NCI-H1436 treated with DMSO at 0.1 percent for 48 hours (cell line): ENCODE measurements at regions not wholly inside any gene's neighbourhood (a gene's known extent, or its start where the extent isn't known, plus 50 kb on each side); places are given as distances from the start of the nearest gene placed in this dataset.

ENCODE experiments used
- DNase-seq: peaks from one replicate; lab custom pipeline; 2025; lab: John Stamatoyannopoulos, UW

DNA sequence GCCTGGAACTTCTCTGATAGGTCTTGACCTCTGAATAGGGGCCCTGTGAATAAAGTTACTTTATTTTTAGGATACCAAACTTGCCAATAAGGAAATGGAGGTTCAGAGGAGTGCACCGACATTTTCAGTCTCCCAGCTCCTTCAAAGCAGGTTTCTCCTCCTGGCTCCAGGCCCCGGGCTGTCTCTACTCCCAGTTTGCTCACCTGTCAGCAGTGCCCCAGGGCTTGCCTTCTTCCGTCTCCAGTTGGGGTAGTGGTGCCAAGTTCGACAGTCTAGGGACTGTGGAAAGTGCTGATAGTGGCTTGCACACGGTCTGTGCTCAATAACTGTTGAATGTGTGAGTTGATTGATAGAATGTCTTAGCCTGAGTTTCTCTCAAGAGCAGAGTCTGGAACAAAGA, 149.2 kb downstream of the ACTL8 start:
- DNase-seq, result no peak

- DNase-seq, result no peak
Measured at GRCh38 chr1:17907999-17908398, 152.9 kb downstream of the ACTL8 start.

GRCh38 chr1:17908945-17909344, 153.8 kb downstream of the ACTL8 start:
- DNase-seq, result no peak

DNA sequence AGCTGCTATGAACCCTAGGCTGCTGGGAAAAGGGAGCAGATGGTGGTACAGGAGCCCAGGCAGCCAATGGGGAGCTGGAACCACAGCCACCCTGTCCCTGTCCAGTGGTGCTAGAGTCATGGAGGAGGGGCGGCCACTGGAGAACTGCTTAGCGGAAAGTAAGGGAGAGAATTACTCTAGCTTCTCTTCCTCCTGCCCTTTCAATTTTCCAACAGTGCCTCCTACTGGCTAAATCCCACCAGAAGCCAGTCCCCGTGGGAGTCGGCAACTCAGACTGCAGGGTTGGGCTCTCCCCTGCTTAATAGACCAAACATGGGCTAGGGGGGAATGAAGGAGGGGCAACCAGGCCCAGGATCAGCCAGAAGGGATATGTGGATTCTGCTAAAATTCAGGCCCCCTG, 154.5 kb downstream of the ACTL8 start:
- DNase-seq, result no peak

DNA sequence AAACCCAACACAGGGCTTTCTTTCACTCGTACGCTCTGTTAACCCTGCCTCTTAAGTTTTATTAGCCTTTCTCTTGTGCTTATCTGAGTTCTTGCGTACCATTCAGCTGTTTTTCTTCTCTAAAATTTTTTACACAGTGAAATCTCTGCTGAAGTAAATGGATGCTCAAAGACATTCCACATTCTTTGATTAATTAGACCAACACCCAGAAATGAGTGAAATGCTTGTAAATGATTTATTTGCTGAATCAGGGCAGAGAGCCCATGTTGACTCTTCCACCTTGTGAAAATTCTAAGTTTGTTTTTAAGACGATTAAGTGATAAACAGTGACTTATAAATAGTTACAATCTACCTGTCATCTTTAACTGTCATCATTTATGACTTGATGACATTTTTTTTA, 156.7 kb downstream of the ACTL8 start:
- no peak for DNase-seq

GRCh38 chr1:17912491-17912890, 157.4 kb downstream of the ACTL8 start:
- DNase-seq, result no peak

DNA sequence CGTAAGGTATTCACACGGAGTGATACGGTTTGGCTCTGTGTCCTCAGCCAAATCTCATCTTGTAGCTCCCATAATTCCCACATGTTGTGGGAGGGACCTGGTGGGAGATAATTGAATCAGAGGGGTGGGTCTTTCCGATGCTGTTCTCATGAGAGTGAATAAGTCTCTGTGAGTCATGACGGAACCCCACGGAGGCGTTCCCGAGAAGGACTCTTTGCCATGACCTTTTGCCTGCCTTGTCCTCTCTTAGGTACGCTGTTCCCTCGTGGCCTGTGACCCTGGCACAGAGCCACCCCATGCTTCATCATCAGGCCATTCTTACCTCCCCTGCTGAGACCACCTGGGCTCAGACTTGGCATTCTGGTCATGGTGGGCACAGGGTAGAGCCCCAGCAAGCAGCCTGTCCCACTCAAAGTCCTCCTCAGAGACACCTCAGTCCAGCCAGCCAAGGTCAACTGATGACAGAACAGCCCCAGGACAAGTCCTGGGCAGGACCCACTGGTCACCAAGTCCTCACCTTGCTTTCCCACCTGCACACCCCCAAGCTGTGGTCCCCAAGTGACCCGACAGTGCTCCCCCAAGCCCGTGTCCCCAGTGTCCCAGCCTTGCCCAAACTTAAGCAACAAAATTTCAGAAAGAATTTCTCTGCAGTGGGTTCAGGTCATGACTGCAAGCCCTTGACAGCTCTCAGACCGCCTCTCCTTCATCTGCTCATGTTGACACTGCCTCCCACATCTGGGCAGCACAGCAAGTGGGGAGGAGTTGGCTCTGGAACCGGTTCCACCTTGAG, 158.4 kb downstream of the ACTL8 start:
- DNase-seq, result no peak

GRCh38 chr1:17914131-17914530, 159.0 kb downstream of the ACTL8 start:
- DNase-seq, result no peak

- no peak for DNase-seq
Measured at GRCh38 chr1:17914987-17915386, 159.9 kb downstream of the ACTL8 start.

GRCh38 chr1:17915511-17916197, 160.5 kb downstream of the ACTL8 start:
- DNase-seq, result no peak

DNA sequence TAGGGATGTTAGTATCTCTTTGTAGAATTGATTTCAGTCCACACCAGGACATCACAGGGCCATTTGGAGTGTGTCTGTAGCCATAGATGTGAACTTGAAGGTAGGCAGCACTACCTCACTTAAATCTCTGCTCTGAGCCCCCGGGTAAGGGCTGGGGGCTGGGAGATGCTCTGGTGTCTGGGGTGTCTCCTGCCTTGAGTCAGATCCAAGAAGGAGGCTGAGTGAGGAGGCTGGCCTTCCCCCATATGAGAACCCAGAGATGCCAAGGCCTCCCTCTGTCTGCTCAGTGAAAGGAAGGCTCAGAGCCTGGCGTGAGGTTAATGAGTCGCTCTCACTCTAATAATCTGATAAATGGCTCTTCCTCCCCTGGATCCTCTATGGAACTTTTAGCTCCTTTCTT, 161.6 kb downstream of the ACTL8 start:
- DNase-seq, result no peak

DNA sequence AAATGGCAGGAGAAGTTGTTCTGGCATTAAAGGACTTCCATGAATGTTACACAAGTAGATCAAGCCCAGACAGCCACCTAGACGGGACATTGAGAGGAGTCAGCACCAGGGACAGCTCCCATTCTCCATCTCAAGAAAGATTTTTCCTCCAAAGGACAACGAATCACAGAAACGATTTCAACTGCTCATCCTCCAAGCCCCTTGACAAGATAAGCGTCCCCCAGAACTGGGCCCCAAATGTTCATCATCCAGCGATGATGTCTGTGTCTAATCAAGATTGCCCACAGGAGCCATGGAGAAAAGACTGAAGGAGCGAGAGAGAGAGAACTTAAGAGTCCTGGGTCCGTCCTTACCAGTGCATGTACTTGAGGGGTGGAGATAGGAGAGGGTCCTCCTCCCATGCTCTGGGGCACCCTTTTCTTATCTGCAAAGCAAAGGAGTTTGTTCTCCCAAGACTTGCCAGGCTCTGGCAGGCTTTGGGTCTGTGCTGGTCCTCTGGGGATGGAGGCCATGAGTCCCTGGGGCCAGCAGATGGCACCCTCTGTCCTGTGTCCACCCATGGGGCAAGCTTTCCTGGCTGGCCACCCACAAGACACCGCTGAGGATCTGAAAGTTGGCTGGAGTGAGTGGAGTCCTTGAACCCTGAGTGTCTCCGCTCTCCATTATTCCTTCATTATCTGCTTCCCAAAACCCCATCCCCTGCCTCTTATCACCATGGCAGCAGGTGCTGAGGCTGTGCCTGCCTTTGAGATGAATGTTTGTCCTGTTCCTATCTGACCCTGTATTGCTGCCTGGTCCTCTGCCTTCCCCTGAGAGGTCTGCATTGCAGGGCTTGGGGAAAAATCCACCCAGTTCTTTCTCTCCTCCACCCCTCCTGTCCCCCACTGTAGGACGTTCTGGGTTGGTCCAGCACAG, 164.6 kb downstream of the ACTL8 start:
- no peak for DNase-seq

- DNase-seq, result no peak
Measured at GRCh38 chr1:17920881-17921640, 165.9 kb downstream of the ACTL8 start.

GRCh38 chr1:17922833-17923232, 167.7 kb downstream of the ACTL8 start:
- DNase-seq, result peak; percentile 49

GRCh38 chr1:17923666-17924065, 168.5 kb downstream of the ACTL8 start:
- no peak for DNase-seq

- no peak for DNase-seq
Measured at GRCh38 chr1:17924578-17924977, 169.4 kb downstream of the ACTL8 start.

DNA sequence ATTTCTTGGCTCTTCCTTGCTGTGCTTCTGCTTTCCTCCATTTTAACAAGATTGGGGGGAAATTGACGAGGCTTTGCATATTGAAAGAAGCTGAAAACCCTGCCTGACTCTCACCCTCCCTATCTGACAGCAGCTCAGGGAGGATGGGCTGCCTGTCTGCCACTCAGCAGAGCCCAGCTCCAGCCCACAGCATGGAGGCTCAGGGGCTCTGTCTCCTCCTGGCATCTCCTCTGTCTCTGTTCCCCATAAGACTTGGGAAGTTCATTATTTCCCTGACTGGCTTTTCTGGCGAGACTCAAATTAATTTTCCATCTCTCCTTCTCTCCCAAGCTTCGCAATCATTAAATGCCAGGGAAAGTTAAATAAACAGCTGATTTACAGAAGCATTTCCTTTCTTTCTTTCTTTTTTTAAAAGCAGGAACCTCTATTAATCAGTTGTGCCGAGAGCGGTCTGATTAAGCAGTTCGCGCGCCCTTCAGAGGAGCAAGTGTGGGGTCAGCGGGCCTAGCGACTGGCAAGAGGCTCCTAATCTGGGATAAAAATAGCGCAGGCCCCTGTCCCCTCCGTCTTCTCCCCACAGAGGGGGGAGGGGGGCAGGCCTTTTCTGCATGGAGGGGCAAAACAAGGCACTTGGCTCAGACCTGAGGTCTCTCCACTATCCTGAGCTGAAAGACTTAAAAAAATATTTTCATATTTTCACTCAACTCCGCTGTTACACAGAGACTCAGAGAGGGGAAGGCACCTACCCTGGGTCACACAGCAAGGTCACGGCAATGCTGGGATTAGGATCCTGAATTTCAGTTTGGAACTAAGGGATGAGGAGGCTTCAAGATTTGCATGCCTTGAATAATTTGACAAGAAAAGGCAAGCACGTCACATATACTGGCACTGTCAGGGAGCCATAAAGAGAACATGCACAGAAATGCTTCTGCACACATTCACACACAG, 170.4 kb downstream of the ACTL8 start:
- DNase-seq, result no peak

- DNase-seq, result peak; percentile 73
Measured at GRCh38 chr1:17926906-17927305, 171.8 kb downstream of the ACTL8 start.

GRCh38 chr1:17927952-17928351, 172.8 kb downstream of the ACTL8 start:
- no peak for DNase-seq

GRCh38 chr1:17929224-17929623, 174.1 kb downstream of the ACTL8 start:
- DNase-seq, result no peak

DNA sequence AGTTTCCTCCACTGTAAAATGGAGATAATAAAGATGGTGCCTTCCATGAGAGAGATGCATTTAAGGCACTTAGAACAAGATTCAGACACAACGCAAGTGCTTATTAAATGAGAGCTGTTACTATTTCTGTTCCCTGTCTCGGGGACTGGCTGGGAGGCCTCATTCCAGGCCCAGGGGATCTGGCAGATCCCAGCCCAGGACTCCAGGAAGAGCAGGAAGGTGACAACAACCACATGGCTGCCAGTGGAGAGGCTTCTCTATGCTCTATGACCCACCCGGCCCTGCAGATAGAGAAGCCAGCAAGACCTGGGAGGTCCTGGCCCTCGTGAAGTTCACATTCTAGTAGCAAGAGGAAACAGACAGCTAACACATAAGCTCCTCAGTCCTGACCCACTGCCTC, 175.5 kb downstream of the ACTL8 start:
- no peak for DNase-seq
